ENCODE measurements at regions not wholly inside any gene's neighbourhood (a gene's known extent, or its start where the extent isn't known, plus 50 kb on each side); places are given as distances from the start of the nearest gene placed in this dataset.

DNA sequence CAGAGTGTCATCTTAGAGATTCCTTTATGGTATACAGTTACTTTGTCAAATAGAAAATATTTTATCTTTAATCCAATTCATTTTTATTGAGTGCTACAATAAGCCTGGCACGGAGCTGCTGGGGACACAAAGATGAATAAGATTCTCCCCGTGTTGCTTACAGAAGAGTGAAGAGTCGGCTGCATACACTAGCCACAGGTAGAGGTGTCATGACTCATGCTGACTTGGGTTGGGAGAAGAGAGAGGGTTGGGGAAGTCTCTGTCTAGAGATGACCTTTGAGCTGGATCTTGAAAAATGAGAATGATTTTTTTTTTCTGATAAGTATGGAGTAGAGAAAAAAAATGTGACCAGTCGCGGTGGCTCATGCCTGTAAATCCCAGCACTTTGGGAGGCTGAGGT is 289.9 kb upstream of the CELF2 start:
- DNase-seq (ENCODE audit: low spot score), result no peak
- TF ChIP-seq, protein P1, sequence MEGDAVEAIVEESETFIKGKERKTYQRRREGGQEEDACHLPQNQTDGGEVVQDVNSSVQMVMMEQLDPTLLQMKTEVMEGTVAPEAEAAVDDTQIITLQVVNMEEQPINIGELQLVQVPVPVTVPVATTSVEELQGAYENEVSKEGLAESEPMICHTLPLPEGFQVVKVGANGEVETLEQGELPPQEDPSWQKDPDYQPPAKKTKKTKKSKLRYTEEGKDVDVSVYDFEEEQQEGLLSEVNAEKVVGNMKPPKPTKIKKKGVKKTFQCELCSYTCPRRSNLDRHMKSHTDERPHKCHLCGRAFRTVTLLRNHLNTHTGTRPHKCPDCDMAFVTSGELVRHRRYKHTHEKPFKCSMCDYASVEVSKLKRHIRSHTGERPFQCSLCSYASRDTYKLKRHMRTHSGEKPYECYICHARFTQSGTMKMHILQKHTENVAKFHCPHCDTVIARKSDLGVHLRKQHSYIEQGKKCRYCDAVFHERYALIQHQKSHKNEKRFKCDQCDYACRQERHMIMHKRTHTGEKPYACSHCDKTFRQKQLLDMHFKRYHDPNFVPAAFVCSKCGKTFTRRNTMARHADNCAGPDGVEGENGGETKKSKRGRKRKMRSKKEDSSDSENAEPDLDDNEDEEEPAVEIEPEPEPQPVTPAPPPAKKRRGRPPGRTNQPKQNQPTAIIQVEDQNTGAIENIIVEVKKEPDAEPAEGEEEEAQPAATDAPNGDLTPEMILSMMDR (IDR thresholded peaks at IDR 0.05; ENCODE audit: extremely low read depth, insufficient read depth, missing control alignments), result no peak
- in situ Hi-C loops (cut with MboI; ENCODE audit: low pct_unique_long_range_greater_than_20kb, low sequenced_read_pairs, unreplicated experiment), result no loop called here

DNA sequence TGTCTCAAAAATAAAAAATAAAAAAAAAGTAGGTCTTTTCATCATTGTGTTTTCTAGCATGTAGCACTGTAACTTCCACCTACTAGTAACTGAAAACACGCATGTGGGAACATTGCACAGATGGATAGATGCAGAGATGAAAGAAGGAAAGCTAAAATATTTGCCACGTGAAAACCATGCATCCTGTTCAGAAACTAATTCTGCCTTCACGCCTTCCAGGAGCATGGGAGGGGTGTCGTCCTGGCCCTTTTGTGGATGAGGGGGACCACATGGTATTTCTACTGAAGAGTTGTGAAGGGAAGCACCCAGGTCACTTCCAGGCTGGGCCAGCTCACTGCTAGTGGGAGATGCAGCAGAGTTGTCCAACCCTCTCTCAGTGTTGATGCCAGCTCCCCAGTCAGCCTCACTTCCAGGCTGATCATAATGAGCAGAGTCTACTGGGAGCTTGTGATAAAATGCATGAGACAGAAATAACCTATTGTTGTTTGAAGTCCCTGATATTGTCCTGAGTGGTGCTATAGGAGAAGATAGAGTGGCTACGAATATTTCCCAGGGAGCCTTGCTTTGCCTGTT is 287.1 kb upstream of the CELF2 start:
- in situ Hi-C loops (cut with MboI; ENCODE audit: low pct_unique_long_range_greater_than_20kb, low sequenced_read_pairs, unreplicated experiment), result no loop called here
- TF ChIP-seq, protein P1 (IDR thresholded peaks at IDR 0.05; ENCODE audit: extremely low read depth, insufficient read depth, missing control alignments), result no peak
- no peak for DNase-seq (ENCODE audit: low spot score)

DNA sequence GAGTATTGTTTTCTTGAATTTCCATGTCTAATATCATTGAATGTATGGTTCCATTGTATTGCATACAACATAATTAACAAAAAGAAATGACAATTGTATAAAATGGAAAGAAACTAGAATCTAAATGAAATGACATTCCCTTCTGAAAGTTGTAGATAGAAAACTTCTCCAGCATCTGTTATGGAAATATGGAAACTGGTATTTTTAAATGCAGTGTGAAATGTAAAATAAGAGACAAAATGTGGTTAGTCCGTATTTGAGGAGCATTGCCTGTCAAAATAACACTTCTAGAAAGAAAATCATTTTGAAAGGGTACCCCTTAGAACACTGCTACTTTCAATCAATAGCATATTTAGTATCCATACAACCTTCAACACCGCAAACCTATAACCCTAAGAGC is 286.3 kb upstream of the CELF2 start:
- in situ Hi-C loops (cut with MboI; ENCODE audit: low pct_unique_long_range_greater_than_20kb, low sequenced_read_pairs, unreplicated experiment), result no loop called here
- TF ChIP-seq, protein P1 (IDR thresholded peaks at IDR 0.05; ENCODE audit: extremely low read depth, insufficient read depth, missing control alignments), result no peak
- DNase-seq (ENCODE audit: low spot score), result no peak

DNA sequence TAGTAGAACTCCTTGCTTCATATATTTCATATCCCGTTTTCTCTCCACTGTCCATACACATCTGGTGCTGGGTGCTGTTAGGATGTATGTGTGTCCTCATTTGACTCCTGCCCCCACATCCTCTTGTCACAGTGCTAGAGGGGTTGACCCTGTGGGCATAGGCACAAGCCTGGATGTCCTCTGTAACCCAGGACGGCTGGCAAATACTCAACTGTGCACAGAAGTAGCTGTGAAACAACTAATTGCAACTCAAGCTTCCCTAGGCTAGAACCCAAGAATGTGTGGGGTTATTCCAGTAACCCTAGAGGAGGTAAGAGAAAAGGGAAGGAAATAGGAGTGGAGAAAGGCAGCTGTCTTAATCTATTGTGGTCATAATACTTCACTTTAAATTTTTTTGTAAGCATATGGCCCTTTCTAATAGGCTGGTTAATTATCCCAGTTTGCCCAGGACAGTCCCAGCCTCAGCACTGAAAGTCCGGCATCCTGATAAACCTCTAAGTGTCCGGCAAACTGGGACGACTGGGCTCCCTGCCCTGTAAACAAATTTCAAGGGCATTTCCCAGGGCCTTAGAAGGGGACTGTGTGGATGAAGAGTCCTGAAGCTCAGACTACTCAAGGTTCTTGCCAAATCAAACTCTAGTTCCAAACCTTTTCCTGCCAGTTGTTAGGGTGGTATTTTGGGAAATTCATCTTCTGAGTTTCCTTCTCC is 283.2 kb upstream of the CELF2 start:
- in situ Hi-C loops (cut with MboI; ENCODE audit: low pct_unique_long_range_greater_than_20kb, low sequenced_read_pairs, unreplicated experiment), result no loop called here
- DNase-seq (ENCODE audit: low spot score), result no peak
- TF ChIP-seq, protein P1 (IDR thresholded peaks at IDR 0.05; ENCODE audit: extremely low read depth, insufficient read depth, missing control alignments), result no peak

DNA sequence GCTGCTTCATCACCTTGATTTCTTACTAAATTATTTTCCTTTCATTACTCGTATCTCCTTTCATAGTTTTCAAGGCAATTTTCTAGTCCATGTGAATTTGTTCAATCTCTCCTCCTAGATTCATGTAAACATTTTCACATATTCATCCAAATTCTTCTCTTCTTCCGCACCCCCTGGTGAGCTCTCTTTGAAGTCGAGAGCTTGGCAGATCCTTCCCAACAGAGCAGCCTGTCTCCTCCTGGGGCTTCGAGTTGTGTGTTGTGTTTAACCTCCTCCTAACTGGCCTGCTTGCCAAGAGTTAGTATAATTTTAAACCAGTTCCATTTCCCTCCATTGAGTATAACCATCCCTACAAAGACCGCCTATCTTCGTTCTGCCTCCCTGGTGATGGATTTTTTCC is 272.4 kb upstream of the CELF2 start:
- DNase-seq (ENCODE audit: low spot score), result no peak
- in situ Hi-C loops (cut with MboI; ENCODE audit: low pct_unique_long_range_greater_than_20kb, low sequenced_read_pairs, unreplicated experiment), result no loop called here
- TF ChIP-seq, protein P1 (IDR thresholded peaks at IDR 0.05; ENCODE audit: extremely low read depth, insufficient read depth, missing control alignments), result no peak

DNA sequence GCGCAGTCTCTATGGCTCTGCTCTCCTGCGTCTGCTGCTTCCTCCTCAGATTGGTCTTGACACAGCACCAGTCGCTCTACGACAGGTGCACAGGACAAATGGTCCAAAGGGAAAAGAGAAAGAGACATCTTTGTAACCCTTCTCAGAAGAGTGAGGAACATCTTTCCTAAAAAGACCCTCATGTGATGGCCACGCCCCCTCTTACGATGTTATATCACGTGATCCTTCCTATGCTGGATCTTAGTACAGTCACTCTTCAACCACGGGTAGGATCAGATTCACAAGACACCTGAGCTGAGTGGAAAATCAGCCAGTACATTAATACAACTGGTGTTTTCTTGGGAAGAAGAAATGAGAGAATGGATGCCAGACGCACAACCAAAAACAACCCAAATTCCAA is 262.2 kb upstream of the CELF2 start:
- in situ Hi-C loops (cut with MboI; ENCODE audit: low pct_unique_long_range_greater_than_20kb, low sequenced_read_pairs, unreplicated experiment), result no loop called here
- TF ChIP-seq, protein P1 (IDR thresholded peaks at IDR 0.05; ENCODE audit: extremely low read depth, insufficient read depth, missing control alignments), result no peak
- DNase-seq (ENCODE audit: low spot score), result no peak

All from GM13977 (cell line).